ENCODE measurements at regions not wholly inside any gene's neighbourhood (a gene's known extent, or its start where the extent isn't known, plus 50 kb on each side); places are given as distances from the start of the nearest gene placed in this dataset.
A peak's percentile ranks its signal among the peaks of the same experiment; 100 is the strongest.
"Not testable (repeated sequence)": the region's sequence is repeated elsewhere in the genome, so short reads cannot be mapped to it uniquely, and the experiment has no call there.

DNA sequence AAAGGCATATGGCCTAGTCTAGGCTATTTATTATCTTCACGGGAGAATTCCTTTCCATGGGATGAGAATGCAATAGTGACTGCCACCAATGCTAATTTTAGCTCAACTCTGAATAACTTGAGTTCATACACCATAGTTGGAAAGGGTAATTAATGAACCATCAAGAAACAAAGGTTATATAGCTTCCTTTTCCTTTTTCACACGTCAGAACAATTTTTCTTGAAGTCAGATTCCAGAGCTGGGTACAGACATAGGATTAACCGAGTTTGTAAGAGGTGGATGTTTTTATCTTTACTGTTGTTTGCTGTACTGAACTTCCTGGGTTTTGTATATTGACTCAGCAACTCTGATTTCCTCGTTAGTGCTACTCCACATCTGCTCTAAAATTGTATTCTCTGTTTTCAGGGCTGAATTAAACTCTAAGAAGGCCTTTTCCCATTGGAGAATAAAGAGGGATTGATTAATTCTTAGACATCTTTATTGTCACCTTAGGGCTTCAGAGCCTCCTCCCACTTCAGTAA, 262.0 kb downstream of the NUF2 start:
- DNase-seq: no peak

- DNase-seq: no peak
These were observed 264.0 kb downstream of the NUF2 start for GRCh38 chr1:163585796-163586195.

GRCh38 chr1:163588796-163589195, 267.0 kb downstream of the NUF2 start:
- no peak for DNase-seq

DNA sequence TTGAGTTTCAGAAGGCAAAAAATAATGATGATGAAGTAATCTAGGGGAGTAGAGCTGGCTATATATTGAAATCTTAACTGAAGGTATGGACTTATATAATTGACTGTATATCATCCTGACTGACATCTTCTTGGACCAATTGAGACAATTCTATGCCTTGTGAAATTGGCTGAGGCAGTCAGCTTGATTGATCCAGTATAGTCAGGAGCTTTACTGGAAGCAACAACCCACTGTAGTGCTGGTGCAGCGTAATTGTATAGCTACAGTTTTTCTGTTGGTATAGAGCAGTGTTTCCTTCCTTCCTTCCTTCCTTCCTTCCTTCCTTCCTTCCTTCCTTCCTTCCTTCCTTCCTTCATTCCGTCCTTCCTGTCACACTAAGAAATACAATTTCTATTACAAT, 268.0 kb downstream of the NUF2 start:
- no peak for DNase-seq

GRCh38 chr1:163591131-163591530, 269.4 kb downstream of the NUF2 start:
- DNase-seq: not testable (repeated sequence)

DNA sequence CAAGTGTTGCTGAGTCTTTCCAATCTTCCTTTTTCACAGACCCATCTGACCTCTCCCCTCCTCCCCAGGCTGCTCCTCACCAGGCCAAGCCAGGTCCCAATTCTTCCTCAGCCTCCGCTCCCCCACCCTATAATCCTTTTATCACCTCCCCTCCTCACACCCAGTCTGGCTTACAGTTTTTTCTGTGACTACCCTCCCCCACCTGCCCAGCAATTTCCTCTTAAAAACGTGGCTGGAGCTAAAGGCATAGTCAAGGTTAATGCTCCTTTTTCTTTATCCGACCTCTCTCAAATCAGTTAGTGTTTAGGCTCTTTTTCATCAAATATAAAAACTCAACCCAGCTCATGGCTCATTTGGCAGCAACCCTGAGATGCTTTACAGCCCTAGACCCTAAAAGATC, 270.9 kb downstream of the NUF2 start:
- DNase-seq: not testable (repeated sequence)

- DNase-seq: not testable (repeated sequence)
These were observed 274.4 kb downstream of the NUF2 start for GRCh38 chr1:163596106-163596505.

GRCh38 chr1:163596541-163597258, 274.9 kb downstream of the NUF2 start:
- no peak for DNase-seq

DNA sequence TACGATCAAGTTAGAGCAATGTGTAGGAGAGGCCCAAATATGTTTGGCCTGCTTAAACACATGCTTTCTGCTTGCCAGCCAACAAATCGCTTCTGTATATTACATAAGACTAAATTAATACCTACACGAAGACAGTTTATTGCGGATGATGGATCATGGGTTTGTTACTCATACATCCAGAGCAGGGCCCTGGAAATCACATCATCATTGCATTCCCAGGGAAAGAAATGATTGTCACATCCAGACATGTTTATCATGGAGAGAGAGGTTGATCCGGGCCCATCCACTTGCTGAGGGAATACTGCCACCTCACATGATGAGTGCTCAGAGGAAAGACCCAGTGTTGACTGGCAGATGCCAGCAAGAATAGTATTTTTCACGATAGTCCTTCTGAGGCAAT, 282.6 kb downstream of the NUF2 start:
- no peak for DNase-seq

DNA sequence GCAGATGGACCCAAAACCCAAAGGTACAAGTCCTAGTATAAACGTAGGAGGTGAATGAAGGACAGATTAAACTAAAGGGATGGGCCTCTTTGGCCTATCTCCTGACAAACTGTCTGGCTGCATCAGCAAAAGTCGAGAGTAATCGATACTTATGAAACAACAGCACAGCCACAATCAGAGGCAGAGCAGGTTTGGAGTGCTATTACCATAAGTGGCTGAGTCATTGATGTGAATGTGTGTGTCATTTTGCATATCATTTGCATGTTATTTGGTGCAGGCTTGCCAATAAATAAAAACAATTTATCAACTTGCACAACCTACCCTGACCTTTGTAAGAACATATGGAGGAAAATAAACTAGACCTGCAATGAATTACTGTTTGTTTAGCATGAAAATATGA, 283.1 kb downstream of the NUF2 start:
- no peak for DNase-seq

GRCh38 chr1:163608979-163609378, 287.2 kb downstream of the NUF2 start:
- no peak for DNase-seq

DNA sequence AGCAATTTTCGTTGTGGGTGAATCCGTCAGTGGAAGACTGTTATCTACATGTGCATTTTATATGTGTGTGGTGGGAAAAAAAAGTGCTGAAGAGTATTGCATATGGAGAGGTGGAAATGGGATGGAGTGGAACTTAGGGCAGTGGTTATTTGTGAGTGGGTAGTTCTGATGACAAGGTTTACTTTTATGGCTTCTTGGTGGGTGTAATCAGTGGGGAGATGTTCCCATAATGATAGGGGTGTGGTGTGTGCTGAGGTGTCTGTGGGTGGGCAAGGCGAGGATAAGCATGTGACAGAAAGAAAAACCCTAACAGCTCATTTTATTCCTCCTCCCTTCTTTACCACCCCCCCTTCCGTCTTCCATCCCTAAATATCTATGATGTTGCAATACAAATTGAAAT, 288.1 kb downstream of the NUF2 start:
- no peak for DNase-seq

GRCh38 chr1:163610486-163610885, 288.7 kb downstream of the NUF2 start:
- peak; percentile 57 for DNase-seq

- DNase-seq: peak; percentile 63
These were observed 292.6 kb downstream of the NUF2 start for GRCh38 chr1:163614361-163614760.

DNA sequence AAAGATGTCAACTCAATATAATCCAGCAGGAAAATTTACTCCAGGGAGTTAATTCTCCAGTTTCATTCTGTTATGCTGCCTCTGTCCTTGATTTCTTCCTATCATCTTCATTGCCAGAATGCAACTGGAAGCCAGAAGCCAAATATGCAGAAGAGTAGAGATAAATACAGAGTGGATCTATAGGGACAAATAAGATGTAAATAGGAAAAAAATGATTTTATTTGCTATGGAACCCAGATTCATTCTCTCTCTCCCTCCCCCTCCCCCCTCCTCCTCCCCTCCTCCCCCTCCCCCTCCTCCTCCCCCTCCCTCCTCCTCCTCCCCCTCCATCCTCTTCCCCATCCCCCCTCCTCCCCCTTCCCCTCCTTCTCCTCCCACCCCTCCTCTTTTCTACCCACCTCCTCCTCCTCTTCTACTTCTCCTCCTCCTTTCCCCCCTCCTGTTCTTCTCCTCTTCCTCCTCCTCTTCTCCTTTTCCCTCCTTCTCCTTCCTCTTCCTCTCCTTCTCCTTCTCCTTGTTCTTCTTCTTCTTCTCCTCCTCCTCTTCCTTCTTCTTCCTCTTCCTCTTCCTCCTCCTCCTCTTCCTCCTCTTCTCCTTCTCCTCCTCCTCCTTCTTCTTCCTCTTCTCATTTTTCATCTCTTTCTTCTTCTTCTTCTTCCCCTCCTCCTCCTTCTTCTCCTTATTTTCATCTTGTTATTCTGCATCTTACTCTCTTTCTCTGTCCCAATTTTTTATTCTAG, 306.4 kb downstream of the NUF2 start:
- DNase-seq: no peak

- no peak for DNase-seq
These were observed 310.5 kb downstream of the NUF2 start for GRCh38 chr1:163632269-163632668.

DNA sequence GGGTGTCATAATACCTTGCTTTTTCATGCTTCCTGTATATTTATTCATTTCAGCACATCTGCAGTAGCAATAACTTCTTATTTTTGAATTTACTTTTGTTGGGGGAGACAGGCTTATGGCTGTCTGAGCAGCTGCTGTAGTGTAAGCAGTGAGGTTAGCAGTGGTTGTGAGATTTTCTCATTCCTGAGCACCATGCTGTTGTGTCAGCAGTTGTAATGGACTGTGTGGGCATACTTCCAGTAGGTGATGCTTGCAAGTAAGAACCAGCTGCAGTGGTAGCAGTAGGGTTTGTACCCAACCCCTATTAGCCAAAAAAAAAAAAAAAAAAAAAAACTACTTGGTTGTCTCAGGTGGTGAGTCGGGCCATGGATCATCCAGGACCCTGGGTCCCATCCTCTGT, 311.6 kb downstream of the NUF2 start:
- no peak for DNase-seq

- not testable (repeated sequence) for DNase-seq
These were observed 323.9 kb downstream of the NUF2 start for GRCh38 chr1:163645676-163646075.

DNA sequence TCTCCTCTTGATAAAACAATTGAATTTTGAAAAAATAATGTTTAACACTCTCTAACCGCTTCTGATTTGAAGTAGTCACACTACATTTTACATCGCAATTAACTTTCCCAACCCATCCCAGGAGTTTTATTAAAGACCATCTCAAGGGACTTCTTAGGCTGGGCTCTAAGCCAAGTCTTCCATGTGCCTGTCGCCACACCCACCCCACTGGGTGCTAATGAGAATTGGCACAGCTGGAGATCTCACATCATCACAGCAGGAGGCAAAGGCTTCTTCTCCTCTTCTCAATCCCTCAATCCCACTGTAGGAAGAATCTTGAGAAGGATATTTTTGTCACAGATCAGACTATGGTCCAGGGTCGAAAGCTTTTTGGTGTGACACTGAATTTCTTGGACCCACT, 328.9 kb downstream of the NUF2 start:
- DNase-seq: no peak

DNA sequence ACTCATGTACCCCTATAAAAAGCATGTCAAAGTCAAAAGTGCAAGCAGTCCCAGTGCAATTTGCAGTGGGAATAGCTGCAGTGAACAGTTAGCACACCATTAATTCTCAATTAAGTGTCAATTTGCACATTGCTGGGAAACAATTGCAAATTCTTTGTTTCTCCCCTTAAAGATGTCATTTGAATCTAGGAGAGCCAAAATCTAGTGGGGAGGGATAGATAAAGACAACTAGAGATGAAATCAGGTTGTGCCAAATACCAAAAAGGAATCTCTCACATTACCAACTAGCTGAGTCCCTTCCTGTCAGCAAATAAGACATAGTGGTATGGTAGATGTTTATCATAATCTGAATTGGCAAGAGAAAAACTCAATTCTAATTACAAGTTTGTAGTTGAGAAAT, 330.7 kb downstream of the NUF2 start:
- DNase-seq: no peak

- DNase-seq: no peak
These were observed 333.8 kb downstream of the NUF2 start for GRCh38 chr1:163655565-163655964.

GRCh38 chr1:163656095-163656759, 334.5 kb downstream of the NUF2 start:
- DNase-seq: peak; percentile 31

DNA sequence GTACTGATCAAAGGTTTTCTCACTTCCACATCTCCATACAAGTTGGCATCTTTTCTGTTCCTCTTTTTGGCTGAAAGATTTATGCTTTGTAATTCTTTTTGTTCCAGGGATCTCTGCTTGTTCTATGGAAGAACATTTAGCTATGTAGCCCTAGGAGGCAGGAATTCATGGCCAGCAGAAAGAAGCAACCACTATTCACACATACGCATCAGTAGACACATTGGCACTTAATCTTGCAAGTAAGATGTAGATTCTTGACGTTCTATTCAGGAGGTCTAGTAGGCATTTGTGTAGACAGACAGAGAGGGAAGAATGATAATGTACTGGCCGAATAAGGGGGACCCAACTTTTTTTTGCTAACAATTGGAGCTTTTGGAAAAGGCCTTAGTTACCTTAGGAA, 336.0 kb downstream of the NUF2 start:
- no peak for DNase-seq

DNA sequence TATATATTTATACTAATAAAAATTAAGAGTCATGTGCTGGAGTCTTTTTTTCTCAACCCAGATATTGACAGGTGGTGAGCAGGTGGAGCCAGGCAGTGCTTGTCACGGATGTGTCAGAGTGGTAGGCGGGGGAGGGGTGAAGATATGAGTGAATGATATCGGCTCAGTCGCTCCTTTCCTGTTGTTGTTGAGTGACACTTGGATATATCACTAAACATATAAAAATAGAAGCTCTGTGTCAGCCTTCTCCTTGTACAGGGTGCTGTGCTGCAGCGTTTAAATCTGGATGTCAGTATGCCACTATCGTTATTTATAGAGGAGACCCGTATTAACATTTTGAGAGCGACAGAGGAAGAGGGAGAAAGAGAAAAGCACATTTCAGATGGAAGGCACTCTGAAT, 339.6 kb downstream of the NUF2 start:
- DNase-seq: no peak

Data from eye (tissue), 1 donor.